Naive thymus-derived CD4-positive, alpha-beta T cell (primary cell): ENCODE measurements at regions not wholly inside any gene's neighbourhood (a gene's known extent, or its start where the extent isn't known, plus 50 kb on each side); places are given as distances from the start of the nearest gene placed in this dataset.

Source experiments
- ATAC-seq: fragments of 150-1000 bp; cut with Tn5 transposase; 2 replicates; pipeline ENCODE4 v1.10.0; 2021; ENCODE audit warnings: mild to moderate bottlenecking, moderate library complexity
- CTCF ChIA-PET: fragments of 350-600 bp; sonication (Branson Sonifier 250); formaldehyde crosslinking; loops from one replicate; lab custom pipeline; 2021; ENCODE audit warnings: antibody characterized with exemption; lab: Charles Lee
- POLR2A ChIA-PET: fragments of 350-600 bp; sonication (Branson Sonifier 250); formaldehyde crosslinking; loops from one replicate; lab custom pipeline; 2021; ENCODE audit warnings: antibody characterized with exemption, inconsistent platforms; lab: Charles Lee
- DNase-seq, 9 donors: peaks; one replicate each; pipeline versions ENCODE4 v3.0.0 to v3.0.0-alpha.2; 2020 to 2022; ENCODE audit warnings: mixed read lengths in 1 of 9
- H3K27ac ChIP-seq: one replicate; pipeline ENCODE4 v1.7.0; 2013; ENCODE audit warnings: mild to moderate bottlenecking, low read depth, low read length, moderate library complexity
- H3K27me3 ChIP-seq, 2 donors: one replicate each; pipeline ENCODE4 v1.7.0; 2013; ENCODE audit warnings: low read length in 2 of 2, mild to moderate bottlenecking in 2 of 2, moderate library complexity in 2 of 2; ENCODE audit not compliant: control insufficient read depth in 2 of 2, insufficient read depth in 2 of 2
- H3K36me3 ChIP-seq, 3 experiments: 1 replicate in 2 of 3; 2 replicates in 1 of 3; pipeline ENCODE4 v1.7.0; 2013; ENCODE audit warnings: low read length in 3 of 3, mild to moderate bottlenecking in 3 of 3, moderate library complexity in 1 of 3; ENCODE audit not compliant: insufficient read depth in 3 of 3, control insufficient read depth in 2 of 3
- H3K4me1 ChIP-seq, 2 donors: one replicate each; pipeline ENCODE4 v1.7.0; 2013; ENCODE audit warnings: low read length in 2 of 2, mild to moderate bottlenecking in 2 of 2, moderate library complexity in 1 of 2; ENCODE audit not compliant: control insufficient read depth in 2 of 2, insufficient read depth in 2 of 2
- H3K4me3 ChIP-seq: 2 replicates; pipeline ENCODE4 v1.7.0; 2013; ENCODE audit warnings: mild to moderate bottlenecking, low read length
- H3K9me3 ChIP-seq, 3 experiments: 1 replicate in 2 of 3; 2 replicates in 1 of 3; pipeline ENCODE4 v1.7.0; 2013; ENCODE audit warnings: low read length in 3 of 3; ENCODE audit not compliant: control insufficient read depth in 2 of 3
- H3K27ac Mint-ChIP-seq, 9 donors: one replicate each; pipeline ENCODE4 v1.8.0; 2020 to 2022; ENCODE audit warnings: mixed read lengths in 9 of 9, mild to moderate bottlenecking in 8 of 9, moderate library complexity in 5 of 9, inconsistent platforms in 2 of 9
- H3K27me3 Mint-ChIP-seq, 5 donors: one replicate each; pipeline ENCODE4 v1.8.0; 2021 to 2022; ENCODE audit warnings: mixed read lengths in 5 of 5, mild to moderate bottlenecking in 1 of 5
- H3K36me3 Mint-ChIP-seq, 5 donors: one replicate each; pipeline ENCODE4 v1.8.0; 2020 to 2022; ENCODE audit warnings: mixed read lengths in 5 of 5, mild to moderate bottlenecking in 3 of 5, inconsistent platforms in 1 of 5
- H3K4me1 Mint-ChIP-seq, 7 donors: one replicate each; pipeline ENCODE4 v1.8.0; 2020 to 2022; ENCODE audit warnings: mixed read lengths in 7 of 7, mild to moderate bottlenecking in 3 of 7, inconsistent platforms in 1 of 7
- H3K4me3 Mint-ChIP-seq, 10 donors: one replicate each; pipeline ENCODE4 v1.8.0; 2020 to 2022; ENCODE audit warnings: mild to moderate bottlenecking in 10 of 10, mixed read lengths in 10 of 10, moderate library complexity in 6 of 10, inconsistent platforms in 2 of 10
- H3K9me3 Mint-ChIP-seq, 11 donors: one replicate each; pipeline ENCODE4 v1.8.0; 2020 to 2022; ENCODE audit warnings: mixed read lengths in 11 of 11, mild to moderate bottlenecking in 4 of 11, inconsistent platforms in 1 of 11, moderate library complexity in 1 of 11
- intact Hi-C, 2 donors: fragments of 100-400 bp; cut with micrococcal nuclease; formaldehyde crosslinking; loops; one replicate each; pipeline ENCODE4 v1.15.1; 2023

DNA sequence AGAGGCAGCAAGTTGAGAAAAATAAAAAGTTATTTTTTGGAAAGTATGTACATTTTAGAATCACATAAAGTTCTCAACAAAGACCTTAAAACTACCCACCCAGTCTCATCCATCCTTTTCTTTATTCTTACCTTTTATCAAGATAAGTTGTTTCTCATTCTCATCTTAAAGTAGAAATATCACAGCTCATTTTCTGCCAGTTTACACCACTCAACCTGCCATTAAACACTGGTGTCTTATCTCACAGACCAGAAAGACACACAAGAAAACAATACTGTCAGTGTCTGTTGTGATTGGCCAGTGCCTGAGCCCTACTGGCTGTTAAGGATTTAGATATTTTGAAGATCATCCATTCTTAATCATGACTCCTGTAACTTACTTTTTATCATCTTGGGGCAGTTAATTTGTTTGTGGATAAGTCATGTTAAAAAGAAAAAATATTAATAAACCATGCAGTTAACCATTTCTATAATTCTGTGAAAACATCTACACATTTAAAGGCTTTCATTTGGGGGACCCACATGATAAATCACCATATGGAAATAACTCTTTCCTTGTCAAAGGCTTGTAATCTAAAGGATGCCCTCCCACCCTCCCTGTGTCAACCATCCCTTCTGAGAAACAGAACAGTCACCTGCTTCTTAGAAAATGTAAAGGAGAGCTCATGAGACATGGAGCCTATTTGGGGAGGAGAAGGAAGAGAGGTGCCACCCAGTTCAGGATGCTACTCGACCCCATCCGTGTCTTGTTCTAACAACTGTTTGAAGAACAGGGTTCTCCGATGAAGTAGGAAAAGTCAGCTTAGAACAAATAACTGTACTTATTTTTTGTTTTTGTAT is 897.2 kb upstream of the INTU start:
- H3K4me3 ChIP-seq: no peak overlapping the region
- H3K4me1 ChIP-seq: no peaks in the 10 kb centered on the region
- H3K27me3 ChIP-seq: no peaks in the 10 kb centered on the region
- H3K36me3 ChIP-seq: no peaks in the 10 kb centered on the region
- Mint-ChIP-seq H3K27ac (no peak overlapping the region), H3K9me3 (peaks cover 0 to 7% (median 2%) of the 10 kb centered on the region in 11 donors), H3K4me1 (no peaks in the 10 kb centered on the region), H3K36me3 (peaks cover 0 to under 1% (median 0%) of the 10 kb centered on the region in 5 donors), H3K27me3 (no peaks in the 10 kb centered on the region), H3K4me3 (no peak overlapping the region)
- CTCF ChIA-PET: no interaction called here
- no peaks in the 10 kb centered on the region for H3K9me3 ChIP-seq
- POLR2A ChIA-PET: no interaction called here
- no peak overlapping the region for H3K27ac ChIP-seq
- DNase-seq (no peak), ATAC-seq (no peak)
- intact Hi-C loops: no loop called here

DNA sequence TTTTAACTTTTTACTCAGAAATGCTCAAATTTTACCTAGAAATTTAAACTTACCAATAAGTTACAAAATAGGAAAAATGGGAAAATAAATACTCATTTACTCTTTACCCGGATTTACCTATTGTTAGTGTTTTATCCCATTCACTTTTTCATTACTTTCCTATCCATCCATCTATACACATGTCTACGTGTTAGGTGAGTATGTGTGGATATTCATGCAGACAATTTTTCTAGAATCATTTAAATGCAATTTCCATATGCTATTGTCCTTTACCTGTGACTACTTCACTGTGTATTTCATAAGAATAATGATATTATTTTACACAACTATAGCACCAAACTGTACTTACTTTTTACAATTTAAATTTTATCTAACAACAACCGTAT is 896.6 kb upstream of the INTU start:
- ChIA-PET CTCF (no interaction called here), POLR2A (no interaction called here)
- no peak for DNase-seq
- Mint-ChIP-seq H3K4me3 (no peak overlapping the region), H3K27me3 (no peaks in the 10 kb centered on the region), H3K27ac (no peak overlapping the region), H3K36me3 (peaks cover 0 to 4% (median 0%) of the 10 kb centered on the region in 5 donors), H3K9me3 (peaks cover 0 to 11% (median 4%) of the 10 kb centered on the region in 11 donors), H3K4me1 (no peaks in the 10 kb centered on the region)
- H3K27me3 ChIP-seq: no peaks in the 10 kb centered on the region
- no peak overlapping the region for H3K27ac ChIP-seq
- intact Hi-C loops: no loop called here
- ATAC-seq: no peak
- H3K36me3 ChIP-seq: no peaks in the 10 kb centered on the region
- no peaks in the 10 kb centered on the region for H3K4me1 ChIP-seq
- no peaks in the 10 kb centered on the region for H3K9me3 ChIP-seq
- no peak overlapping the region for H3K4me3 ChIP-seq

DNA sequence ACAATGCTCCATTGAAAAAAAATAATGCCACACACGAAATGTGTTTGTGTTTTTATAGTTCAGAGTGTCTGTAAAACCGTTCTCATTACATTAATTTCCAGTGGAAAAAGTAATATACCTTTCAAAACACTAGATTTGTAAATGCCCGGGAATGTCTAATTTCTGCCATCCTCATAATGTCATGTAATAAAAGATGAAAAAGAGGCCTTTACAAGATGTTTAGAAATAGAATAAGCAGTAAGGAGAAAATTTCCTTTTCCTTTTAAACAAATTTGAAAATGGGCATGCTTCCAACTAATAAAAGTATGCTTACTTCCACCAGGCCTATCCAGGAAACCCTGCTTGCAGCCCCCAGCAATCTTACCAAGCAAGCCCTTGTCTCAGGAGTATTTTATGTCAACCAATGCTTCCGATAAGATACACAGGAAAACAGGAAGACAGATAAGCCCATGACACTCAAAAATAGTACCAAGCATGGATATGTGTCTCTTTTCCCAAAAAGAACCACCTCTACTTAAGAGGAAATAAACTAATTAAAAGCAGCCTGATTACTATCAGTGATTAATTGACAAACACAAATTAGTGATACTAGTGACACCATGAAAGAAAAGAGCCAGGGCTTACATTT is 894.7 kb upstream of the INTU start:
- H3K36me3 Mint-ChIP-seq: peaks cover 0 to 4% (median 0%) of the 10 kb centered on the region in 5 donors
- intact Hi-C loops: no loop called here
- H3K27ac Mint-ChIP-seq: no peak overlapping the region
- Histone ChIP-seq H3K36me3 (no peaks in the 10 kb centered on the region), H3K27me3 (no peaks in the 10 kb centered on the region), H3K4me3 (no peak overlapping the region), H3K27ac (no peak overlapping the region), H3K4me1 (no peaks in the 10 kb centered on the region), H3K9me3 (no peaks in the 10 kb centered on the region)
- peaks cover 0 to 11% (median 4%) of the 10 kb centered on the region in 11 donors for H3K9me3 Mint-ChIP-seq
- ATAC-seq: no peak
- H3K27me3 Mint-ChIP-seq: no peaks in the 10 kb centered on the region
- H3K4me1 Mint-ChIP-seq: no peaks in the 10 kb centered on the region
- POLR2A ChIA-PET: no interaction called here
- no peak for DNase-seq
- no peak overlapping the region for H3K4me3 Mint-ChIP-seq
- CTCF ChIA-PET: no interaction called here

DNA sequence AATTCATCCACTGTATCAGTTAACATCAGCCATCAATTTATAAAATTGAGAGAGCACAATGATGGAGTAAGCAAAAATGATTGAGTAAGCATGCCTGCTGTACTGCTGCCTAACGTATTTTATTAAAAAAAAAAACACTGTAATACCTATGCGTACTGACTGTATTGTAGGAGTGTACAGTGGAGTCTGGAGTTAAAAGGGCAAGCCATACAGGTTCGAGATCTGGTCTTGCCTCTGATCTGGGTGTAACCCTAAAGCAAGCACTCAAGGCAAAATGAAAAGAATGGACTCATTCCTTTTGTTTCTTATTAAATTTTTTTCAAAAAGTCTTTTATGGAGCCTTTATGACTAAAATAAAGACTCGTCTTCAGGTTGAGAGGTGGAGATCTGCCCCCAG is 894.2 kb upstream of the INTU start:
- H3K27me3 Mint-ChIP-seq: no peaks in the 10 kb centered on the region
- H3K36me3 ChIP-seq: no peaks in the 10 kb centered on the region
- ChIA-PET POLR2A (no interaction called here), CTCF (no interaction called here)
- DNase-seq: no peak
- no peak overlapping the region for H3K4me3 Mint-ChIP-seq
- no peaks in the 10 kb centered on the region for H3K4me1 ChIP-seq
- H3K4me3 ChIP-seq: no peak overlapping the region
- no peak overlapping the region for H3K27ac Mint-ChIP-seq
- no peak for ATAC-seq
- no peak overlapping the region for H3K27ac ChIP-seq
- no peaks in the 10 kb centered on the region for H3K4me1 Mint-ChIP-seq
- intact Hi-C loops: no loop called here
- peaks cover 0 to 4% (median 0%) of the 10 kb centered on the region in 5 donors for H3K36me3 Mint-ChIP-seq
- H3K9me3 Mint-ChIP-seq: peaks cover 0 to 11% (median 4%) of the 10 kb centered on the region in 11 donors
- H3K9me3 ChIP-seq: no peaks in the 10 kb centered on the region
- no peaks in the 10 kb centered on the region for H3K27me3 ChIP-seq

DNA sequence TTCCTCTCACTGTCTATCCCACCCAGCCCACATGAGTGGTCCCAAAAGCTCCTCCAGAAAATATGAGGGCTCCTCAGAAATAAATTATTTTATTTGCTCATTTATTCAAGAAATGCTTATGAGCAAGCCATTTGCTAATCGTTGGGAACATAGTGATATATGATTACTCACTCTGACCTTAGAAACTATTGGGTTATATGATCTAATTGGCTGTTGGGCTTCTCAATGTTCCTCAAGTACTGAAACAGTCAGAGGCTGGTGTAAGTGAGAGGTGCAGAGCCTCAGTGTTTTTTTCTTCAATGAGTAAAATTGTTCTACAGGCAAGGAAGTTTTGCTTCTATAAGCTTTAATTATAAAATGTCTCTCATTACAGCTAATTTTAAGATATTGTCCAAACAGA is 893.8 kb upstream of the INTU start:
- ATAC-seq (no peak), DNase-seq (no peak)
- Histone ChIP-seq H3K4me1 (no peaks in the 10 kb centered on the region), H3K27ac (no peak overlapping the region), H3K9me3 (no peaks in the 10 kb centered on the region), H3K27me3 (no peaks in the 10 kb centered on the region), H3K4me3 (no peak overlapping the region), H3K36me3 (no peaks in the 10 kb centered on the region)
- intact Hi-C loops: no loop called here
- ChIA-PET POLR2A (no interaction called here), CTCF (no interaction called here)
- Mint-ChIP-seq H3K4me1 (no peaks in the 10 kb centered on the region), H3K4me3 (no peak overlapping the region), H3K9me3 (peaks cover 0 to 11% (median 4%) of the 10 kb centered on the region in 11 donors), H3K27ac (no peak overlapping the region), H3K36me3 (peaks cover 0 to 4% (median 0%) of the 10 kb centered on the region in 5 donors), H3K27me3 (no peaks in the 10 kb centered on the region)

DNA sequence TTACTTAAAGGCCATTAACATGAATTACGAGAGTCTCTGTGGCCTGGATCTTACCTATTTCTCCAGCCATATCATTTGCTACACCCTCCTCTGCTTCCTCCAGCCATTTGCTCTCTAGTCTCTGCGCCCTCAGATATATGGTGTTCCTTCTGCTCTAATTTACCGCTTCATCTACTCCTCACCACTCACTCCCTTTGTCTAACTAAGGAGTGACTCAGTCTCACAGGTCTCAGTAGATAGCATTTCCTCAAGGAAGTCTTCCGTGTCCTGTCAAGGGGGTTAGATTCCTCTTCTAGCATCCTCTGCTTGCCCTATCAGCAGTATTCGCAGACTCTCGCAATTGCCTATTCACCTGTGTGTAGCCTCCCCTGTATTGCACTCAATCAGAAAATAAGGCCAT is 892.1 kb upstream of the INTU start:
- no peaks in the 10 kb centered on the region for H3K27me3 Mint-ChIP-seq
- DNase-seq (no peak), ATAC-seq (no peak)
- CTCF ChIA-PET: no interaction called here
- Histone ChIP-seq H3K36me3 (no peaks in the 10 kb centered on the region), H3K4me3 (no peak overlapping the region), H3K27me3 (no peaks in the 10 kb centered on the region), H3K27ac (no peak overlapping the region), H3K9me3 (no peaks in the 10 kb centered on the region), H3K4me1 (no peaks in the 10 kb centered on the region)
- POLR2A ChIA-PET: no interaction called here
- no peak overlapping the region for H3K4me3 Mint-ChIP-seq
- no peaks in the 10 kb centered on the region for H3K4me1 Mint-ChIP-seq
- H3K9me3 Mint-ChIP-seq: peaks cover 0 to 18% (median 4%) of the 10 kb centered on the region in 11 donors
- H3K36me3 Mint-ChIP-seq: peaks cover 0 to 4% (median 0%) of the 10 kb centered on the region in 5 donors
- intact Hi-C loops: no loop called here
- no peak overlapping the region for H3K27ac Mint-ChIP-seq

DNA sequence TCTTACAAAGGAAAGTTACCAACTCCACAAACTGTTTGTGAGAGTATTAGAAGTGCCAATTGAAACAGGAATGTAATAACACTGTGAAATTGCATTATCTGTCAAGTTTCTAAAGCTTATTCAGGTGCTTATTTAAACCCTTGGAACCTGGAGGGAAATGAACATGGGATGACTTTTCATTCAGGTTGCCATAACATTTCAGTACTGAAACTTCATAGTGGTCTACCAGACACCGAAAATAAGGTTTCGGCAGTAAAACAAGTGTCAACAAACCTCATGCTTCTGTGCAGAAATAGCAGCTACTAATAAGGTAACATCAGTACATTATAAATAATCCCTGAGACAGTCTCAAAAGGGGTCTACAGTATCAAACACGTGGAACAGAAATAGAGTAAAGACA is 890.7 kb upstream of the INTU start:
- no peaks in the 10 kb centered on the region for H3K4me1 Mint-ChIP-seq
- ATAC-seq (no peak), DNase-seq (no peak)
- H3K9me3 Mint-ChIP-seq: peaks cover 0 to 30% (median 4%) of the 10 kb centered on the region in 11 donors
- no peaks in the 10 kb centered on the region for H3K36me3 ChIP-seq
- H3K9me3 ChIP-seq: no peaks in the 10 kb centered on the region
- POLR2A ChIA-PET: no interaction called here
- no peak overlapping the region for H3K27ac ChIP-seq
- intact Hi-C loops: no loop called here
- no peak overlapping the region for H3K4me3 ChIP-seq
- H3K27ac Mint-ChIP-seq: no peak overlapping the region
- H3K27me3 ChIP-seq: no peaks in the 10 kb centered on the region
- peaks cover 0 to 4% (median 0%) of the 10 kb centered on the region in 5 donors for H3K36me3 Mint-ChIP-seq
- no peaks in the 10 kb centered on the region for H3K4me1 ChIP-seq
- H3K27me3 Mint-ChIP-seq: no peaks in the 10 kb centered on the region
- no peak overlapping the region for H3K4me3 Mint-ChIP-seq
- CTCF ChIA-PET: no interaction called here
